Activated CD8-positive, alpha-beta memory T cell treated with anti-CD3 and anti-CD28 coated beads, Interleukin-2, amount 10 ng/mL, durations not matched to agents 7 days and 5 days (primary cell): ENCODE measurements at regions not wholly inside any gene's neighbourhood (a gene's known extent, or its start where the extent isn't known, plus 50 kb on each side); places are given as distances from the start of the nearest gene placed in this dataset.
"Not testable (repeated sequence)": the region's sequence is repeated elsewhere in the genome, so short reads cannot be mapped to it uniquely, and the experiment has no call there.

Experiments
- ATAC-seq: fragments of 150-1000 bp; cut with Tn5 transposase; one replicate; pipeline ENCODE4 v1.10.0; 2021; ENCODE audit warnings: moderate library complexity
- CTCF ChIA-PET: fragments of 350-600 bp; sonication (Branson Sonifier 250); formaldehyde crosslinking; loops from one replicate; lab custom pipeline; 2021; ENCODE audit warnings: antibody characterized with exemption; lab: Charles Lee
- DNase-seq: peaks from one replicate; pipeline ENCODE4 v3.0.0-alpha.2; 2020
- H3K27ac Mint-ChIP-seq: one replicate; pipeline ENCODE4 v1.8.0; 2021; ENCODE audit warnings: mild to moderate bottlenecking, mixed read lengths
- H3K27me3 Mint-ChIP-seq: one replicate; pipeline ENCODE4 v1.8.0; 2021; ENCODE audit warnings: mixed read lengths
- H3K36me3 Mint-ChIP-seq: one replicate; pipeline ENCODE4 v1.8.0; 2021; ENCODE audit warnings: mild to moderate bottlenecking, mixed read lengths
- H3K4me1 Mint-ChIP-seq: one replicate; pipeline ENCODE4 v1.8.0; 2021; ENCODE audit warnings: mixed read lengths
- H3K4me3 Mint-ChIP-seq: one replicate; pipeline ENCODE4 v1.8.0; 2021; ENCODE audit warnings: mild to moderate bottlenecking, moderate library complexity, mixed read lengths
- H3K9me3 Mint-ChIP-seq: one replicate; pipeline ENCODE4 v1.8.0; 2022; ENCODE audit warnings: low read depth, mixed read lengths

DNA sequence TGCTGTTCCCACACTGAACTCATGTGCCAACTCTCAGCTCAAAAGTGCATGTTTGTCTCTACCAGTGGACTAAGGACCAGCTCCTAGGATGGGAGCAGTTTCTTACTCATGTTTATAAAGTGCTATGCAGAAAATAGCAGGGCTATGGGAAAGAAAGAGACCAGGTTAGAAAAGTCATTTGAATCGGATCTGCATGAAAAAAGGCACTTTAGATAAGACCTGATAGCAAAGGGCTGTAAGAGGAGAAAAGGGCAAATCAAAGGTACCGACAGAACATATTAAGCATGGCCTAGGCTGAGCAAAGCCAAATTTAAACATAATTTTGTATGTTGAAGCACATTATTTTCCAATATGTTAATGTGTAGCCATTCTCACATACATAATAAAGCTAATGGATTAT lies 362.3 kb upstream of the ZFP42 start:
- H3K36me3 Mint-ChIP-seq = no peaks in the 10 kb centered on the region
- H3K27me3 Mint-ChIP-seq = no peaks in the 10 kb centered on the region
- H3K9me3 Mint-ChIP-seq = peaks cover 4% of the 10 kb centered on the region
- ATAC-seq (no peak), DNase-seq (no peak)
- H3K27ac Mint-ChIP-seq = no peak overlapping the region
- H3K4me3 Mint-ChIP-seq = no peak overlapping the region
- no peaks in the 10 kb centered on the region for H3K4me1 Mint-ChIP-seq
- CTCF ChIA-PET = no interaction called here

DNA sequence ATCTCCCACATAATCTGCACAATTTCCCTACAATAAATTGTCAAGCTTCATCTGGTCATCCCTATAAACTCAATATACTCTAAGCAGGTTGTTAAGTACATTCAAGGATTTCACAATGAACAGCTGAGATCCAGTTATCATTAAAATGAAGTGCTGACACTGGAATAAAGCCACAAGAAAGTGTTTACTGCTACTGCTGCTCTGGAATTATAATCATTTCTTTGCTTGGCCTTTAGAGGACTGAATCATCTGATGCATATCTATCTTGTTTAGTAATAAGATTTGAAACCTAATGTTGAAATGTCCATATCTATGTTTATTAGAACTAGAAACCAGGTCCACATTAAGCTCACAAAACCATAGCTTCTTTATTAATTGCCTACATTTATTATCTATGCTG lies 338.6 kb upstream of the ZFP42 start:
- no peaks in the 10 kb centered on the region for H3K27me3 Mint-ChIP-seq
- peaks cover 8% of the 10 kb centered on the region for H3K9me3 Mint-ChIP-seq
- H3K4me3 Mint-ChIP-seq = no peak overlapping the region
- H3K36me3 Mint-ChIP-seq = peaks cover 2% of the 10 kb centered on the region
- ATAC-seq (no peak), DNase-seq (no peak)
- CTCF ChIA-PET = no interaction called here
- H3K4me1 Mint-ChIP-seq = no peaks in the 10 kb centered on the region
- H3K27ac Mint-ChIP-seq = no peak overlapping the region

- H3K4me3 Mint-ChIP-seq = no peak overlapping the region
- no peaks in the 10 kb centered on the region for H3K36me3 Mint-ChIP-seq
- DNase-seq (no peak), ATAC-seq (no peak)
- no peaks in the 10 kb centered on the region for H3K4me1 Mint-ChIP-seq
- H3K27ac Mint-ChIP-seq = no peak overlapping the region
- CTCF ChIA-PET = no interaction called here
- no peaks in the 10 kb centered on the region for H3K27me3 Mint-ChIP-seq
- H3K9me3 Mint-ChIP-seq = peaks cover 5% of the 10 kb centered on the region
These were observed 332.5 kb upstream of the ZFP42 start for GRCh38 chr4:187663076-187663475.

DNA sequence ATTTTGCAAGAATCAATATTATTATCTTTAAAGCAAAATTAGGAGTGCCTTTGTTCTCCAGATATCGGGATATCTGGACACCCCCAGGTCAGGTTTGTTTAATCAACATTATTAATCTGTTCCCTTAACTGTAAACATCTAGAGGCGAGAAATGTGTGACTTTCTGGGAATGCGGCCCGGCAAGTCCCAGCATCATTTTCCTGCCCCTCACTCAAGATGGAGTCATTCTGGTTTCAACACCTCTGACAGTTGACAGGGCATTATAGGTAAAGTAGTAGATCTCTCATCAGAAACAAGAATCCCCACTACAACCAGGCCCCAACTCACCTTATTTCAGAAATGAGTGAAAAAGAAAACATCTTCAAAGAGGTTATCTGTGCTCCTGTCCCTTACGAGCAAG lies 331.6 kb upstream of the ZFP42 start:
- no peaks in the 10 kb centered on the region for H3K36me3 Mint-ChIP-seq
- no peaks in the 10 kb centered on the region for H3K27me3 Mint-ChIP-seq
- H3K4me3 Mint-ChIP-seq = no peak overlapping the region
- CTCF ChIA-PET = no interaction called here
- H3K27ac Mint-ChIP-seq = no peak overlapping the region
- DNase-seq = no peak
- H3K4me1 Mint-ChIP-seq = no peaks in the 10 kb centered on the region
- ATAC-seq = no peak
- H3K9me3 Mint-ChIP-seq = peaks cover 5% of the 10 kb centered on the region

DNA sequence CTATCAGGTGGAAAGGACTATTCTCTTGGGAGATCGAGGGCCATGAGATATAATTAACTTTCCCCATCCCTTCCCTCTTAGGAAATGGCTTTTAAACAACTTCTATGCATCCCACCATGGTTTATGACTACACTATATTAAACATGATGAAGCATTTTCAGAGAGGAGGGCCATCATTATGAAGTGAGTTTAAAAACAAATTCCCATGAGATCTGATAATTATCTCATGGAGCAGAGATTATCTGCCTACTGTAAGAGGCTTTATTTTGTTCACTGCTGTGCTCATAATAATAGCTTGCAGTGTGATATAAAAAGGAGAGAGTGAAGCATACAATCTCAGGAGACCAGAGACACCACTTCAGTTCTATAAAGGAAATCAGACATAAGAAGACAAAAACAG lies 330.5 kb upstream of the ZFP42 start:
- Mint-ChIP-seq H3K27me3 (no peaks in the 10 kb centered on the region), H3K27ac (no peak overlapping the region), H3K36me3 (no peaks in the 10 kb centered on the region), H3K9me3 (peaks cover 5% of the 10 kb centered on the region), H3K4me1 (no peaks in the 10 kb centered on the region), H3K4me3 (no peak overlapping the region)
- CTCF ChIA-PET = no interaction called here
- ATAC-seq (no peak), DNase-seq (no peak)

GRCh38 chr4:187666034-187666433 lies 329.5 kb upstream of the ZFP42 start:
- DNase-seq = no peak
- Mint-ChIP-seq H3K27ac (no peak overlapping the region), H3K9me3 (peaks cover 8% of the 10 kb centered on the region), H3K36me3 (no peaks in the 10 kb centered on the region), H3K27me3 (no peaks in the 10 kb centered on the region), H3K4me3 (no peak overlapping the region), H3K4me1 (no peaks in the 10 kb centered on the region)
- ATAC-seq = no peak
- CTCF ChIA-PET = no interaction called here

DNA sequence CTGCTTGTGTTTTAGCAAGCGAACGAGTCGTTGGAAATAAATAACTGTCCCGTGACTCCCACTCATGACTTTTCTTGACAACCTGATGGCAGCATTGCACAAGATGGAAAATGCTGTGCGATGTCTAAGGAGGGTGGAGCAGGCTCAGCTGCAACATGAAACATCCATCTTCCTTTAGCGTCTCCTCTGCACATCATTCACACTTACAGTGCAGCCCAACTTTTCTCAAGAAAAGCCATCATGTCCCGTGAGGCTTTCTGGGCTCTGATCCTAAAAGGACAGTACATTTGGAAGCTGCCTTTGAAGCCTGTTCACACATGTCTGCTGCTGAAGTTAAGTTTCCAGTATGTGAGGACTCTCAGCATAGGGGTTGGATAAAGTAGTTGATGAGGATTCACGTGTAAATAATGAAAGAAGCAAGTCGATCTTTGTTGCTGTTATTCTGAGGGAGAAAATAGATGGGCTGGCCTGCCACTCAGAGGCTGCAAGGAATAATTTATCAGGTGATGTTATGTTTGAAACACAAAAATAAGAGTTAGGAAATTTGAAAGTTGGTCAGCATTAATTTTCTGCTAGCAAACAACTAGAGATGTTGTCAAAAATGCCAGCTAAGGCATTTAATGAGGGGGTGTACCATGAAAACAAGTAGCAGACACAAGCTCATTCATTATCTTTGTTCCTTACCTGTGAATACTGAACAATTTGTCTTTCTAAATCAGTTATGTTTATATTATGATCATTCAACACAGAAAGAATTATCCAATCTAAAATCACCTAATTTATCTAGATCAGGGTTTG lies 328.7 kb upstream of the ZFP42 start:
- Mint-ChIP-seq H3K27ac (no peak overlapping the region), H3K4me3 (no peak overlapping the region), H3K27me3 (no peaks in the 10 kb centered on the region), H3K36me3 (no peaks in the 10 kb centered on the region), H3K9me3 (peaks cover 8% of the 10 kb centered on the region), H3K4me1 (no peaks in the 10 kb centered on the region)
- ATAC-seq = no peak
- DNase-seq = no peak
- CTCF ChIA-PET = no interaction called here

GRCh38 chr4:187668526-187669082 lies 327.0 kb upstream of the ZFP42 start:
- Mint-ChIP-seq H3K4me1 (no peaks in the 10 kb centered on the region), H3K4me3 (no peak overlapping the region), H3K27me3 (no peaks in the 10 kb centered on the region), H3K27ac (no peak overlapping the region), H3K36me3 (no peaks in the 10 kb centered on the region), H3K9me3 (peaks cover 10% of the 10 kb centered on the region)
- ATAC-seq = no peak
- no peak for DNase-seq
- CTCF ChIA-PET = no interaction called here

DNA sequence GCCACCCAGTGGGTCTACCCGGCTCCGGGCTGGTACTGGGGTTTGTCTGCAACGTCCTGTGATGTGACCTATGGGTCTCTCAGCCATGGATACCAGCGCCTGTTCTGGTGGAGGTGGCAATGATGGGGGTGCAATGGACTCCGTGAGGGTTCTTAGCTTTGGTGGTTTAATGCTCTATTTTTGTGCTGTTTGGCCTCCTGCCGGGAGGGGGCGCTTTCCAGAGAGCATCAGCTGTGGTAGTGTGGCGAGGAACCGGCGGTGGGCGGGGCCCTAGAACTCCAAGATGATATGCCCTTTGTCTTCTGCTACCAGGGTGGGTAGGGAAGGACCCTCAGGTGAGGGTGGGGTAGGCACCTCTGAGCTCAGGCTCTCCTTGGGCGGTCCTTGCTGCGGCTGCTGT lies 324.1 kb upstream of the ZFP42 start:
- H3K27me3 Mint-ChIP-seq, H3K4me1 Mint-ChIP-seq, H3K4me3 Mint-ChIP-seq, DNase-seq, H3K36me3 Mint-ChIP-seq, ATAC-seq, CTCF ChIA-PET, H3K27ac Mint-ChIP-seq: not testable (repeated sequence)
- H3K9me3 Mint-ChIP-seq = peaks cover 22% of the 10 kb centered on the region

GRCh38 chr4:187671958-187672357 lies 323.6 kb upstream of the ZFP42 start:
- H3K9me3 Mint-ChIP-seq = peaks cover 19% of the 10 kb centered on the region
- DNase-seq, H3K4me3 Mint-ChIP-seq: not testable (repeated sequence)

DNA sequence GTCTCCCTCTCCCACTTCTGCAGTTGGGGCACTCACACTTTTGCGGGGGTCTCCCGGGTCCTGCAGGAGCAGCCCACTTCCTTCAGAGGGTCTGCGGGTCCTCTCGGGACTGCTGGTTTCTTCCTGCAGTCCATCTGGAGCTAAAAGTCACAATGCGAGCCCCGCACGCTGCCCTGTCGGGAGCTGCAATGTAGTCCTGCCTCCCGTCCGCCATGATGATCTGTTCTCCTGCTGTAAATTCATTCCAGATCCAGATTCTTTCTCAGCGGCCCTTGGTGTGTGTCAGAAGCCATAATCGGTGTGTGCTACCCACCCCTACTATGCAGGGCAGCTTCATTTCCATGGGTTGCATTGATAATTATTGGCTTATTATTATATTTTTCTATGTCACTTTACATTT lies 323.0 kb upstream of the ZFP42 start:
- ATAC-seq, H3K27ac Mint-ChIP-seq, H3K4me3 Mint-ChIP-seq, H3K36me3 Mint-ChIP-seq, H3K4me1 Mint-ChIP-seq, CTCF ChIA-PET, DNase-seq, H3K27me3 Mint-ChIP-seq: not testable (repeated sequence)
- peaks cover 18% of the 10 kb centered on the region for H3K9me3 Mint-ChIP-seq

More at GRCh38 chr4:187671958-187672357, 323.6 kb upstream of the ZFP42 start:
- H3K36me3 Mint-ChIP-seq, H3K27me3 Mint-ChIP-seq, CTCF ChIA-PET, H3K27ac Mint-ChIP-seq, H3K4me1 Mint-ChIP-seq, ATAC-seq: not testable (repeated sequence)

DNA sequence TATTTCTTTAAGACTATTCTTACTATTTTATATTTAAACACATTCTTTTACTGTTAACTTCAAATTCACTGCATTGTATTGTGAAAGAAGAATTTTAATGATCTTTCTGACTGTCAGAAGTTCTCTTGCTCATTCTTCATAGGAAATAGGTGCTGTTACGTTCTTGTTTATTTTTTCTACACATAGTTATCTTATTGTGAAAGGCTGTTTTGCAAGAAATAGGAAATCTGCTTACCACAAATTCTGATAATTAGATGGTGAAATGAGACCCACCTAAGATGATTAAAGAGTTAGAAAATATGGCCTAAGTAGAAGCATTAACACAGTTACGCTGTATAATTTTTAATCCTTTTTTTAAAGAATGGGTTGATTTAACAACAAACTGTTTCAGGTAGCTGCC lies 316.1 kb upstream of the ZFP42 start:
- Mint-ChIP-seq H3K27ac (no peak overlapping the region), H3K9me3 (peaks cover 16% of the 10 kb centered on the region), H3K27me3 (no peaks in the 10 kb centered on the region), H3K4me3 (no peak overlapping the region), H3K4me1 (no peaks in the 10 kb centered on the region), H3K36me3 (no peaks in the 10 kb centered on the region)
- ATAC-seq = no peak
- CTCF ChIA-PET = no interaction called here
- no peak for DNase-seq

DNA sequence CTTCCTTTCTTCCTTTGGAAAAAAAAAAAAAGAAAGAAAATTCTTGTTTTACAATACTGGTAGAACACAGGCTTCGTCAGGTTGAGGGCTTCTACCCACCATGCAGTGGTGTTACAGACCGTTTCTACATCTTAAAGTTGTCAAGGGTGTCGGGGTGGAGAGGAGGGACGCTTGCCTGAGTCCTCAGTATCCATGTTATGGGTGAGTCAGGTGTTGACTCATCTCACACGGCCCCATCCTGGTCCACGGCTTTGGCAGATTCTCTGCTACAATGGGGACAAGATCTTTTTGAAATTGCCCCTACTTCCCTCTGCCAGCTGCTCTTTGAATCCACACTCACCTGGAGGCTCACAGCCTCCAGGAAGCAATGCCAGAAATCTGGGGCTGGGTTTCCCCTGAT lies 310.3 kb upstream of the ZFP42 start:
- no peaks in the 10 kb centered on the region for H3K36me3 Mint-ChIP-seq
- no peaks in the 10 kb centered on the region for H3K4me1 Mint-ChIP-seq
- H3K9me3 Mint-ChIP-seq = peaks cover 13% of the 10 kb centered on the region
- H3K27me3 Mint-ChIP-seq = no peaks in the 10 kb centered on the region
- no peak overlapping the region for H3K27ac Mint-ChIP-seq
- H3K4me3 Mint-ChIP-seq = no peak overlapping the region
- CTCF ChIA-PET = no interaction called here
- ATAC-seq = no peak
- DNase-seq = no peak

GRCh38 chr4:187687697-187688096 lies 307.9 kb upstream of the ZFP42 start:
- H3K27me3 Mint-ChIP-seq = no peaks in the 10 kb centered on the region
- CTCF ChIA-PET = no interaction called here
- no peaks in the 10 kb centered on the region for H3K36me3 Mint-ChIP-seq
- H3K9me3 Mint-ChIP-seq = peaks cover 8% of the 10 kb centered on the region
- no peaks in the 10 kb centered on the region for H3K4me1 Mint-ChIP-seq
- no peak for ATAC-seq
- no peak overlapping the region for H3K4me3 Mint-ChIP-seq
- no peak for DNase-seq
- no peak overlapping the region for H3K27ac Mint-ChIP-seq
